Activated naive CD4-positive, alpha-beta T cell treated with anti-CD3 and anti-CD28 coated beads for 36 hours (primary cell): ENCODE measurements at regions not wholly inside any gene's neighbourhood (a gene's known extent, or its start where the extent isn't known, plus 50 kb on each side); places are given as distances from the start of the nearest gene placed in this dataset.
"Not testable (repeated sequence)": the region's sequence is repeated elsewhere in the genome, so short reads cannot be mapped to it uniquely, and the experiment has no call there.

Source experiments
- CTCF ChIA-PET: fragments of 350-600 bp; sonication (Branson Sonifier 250); formaldehyde crosslinking; loops from one replicate; lab custom pipeline; 2021; ENCODE audit warnings: antibody characterized with exemption; lab: Charles Lee
- DNase-seq: peaks from one replicate; pipeline ENCODE4 v3.0.0-alpha.2; 2020
- H3K27ac Mint-ChIP-seq: one replicate; pipeline ENCODE4 v1.8.0; 2021; ENCODE audit warnings: mild to moderate bottlenecking, mixed read lengths
- H3K27me3 Mint-ChIP-seq: one replicate; pipeline ENCODE4 v1.8.0; 2021; ENCODE audit warnings: low read depth, mixed read lengths
- H3K36me3 Mint-ChIP-seq: one replicate; pipeline ENCODE4 v1.8.0; 2021; ENCODE audit warnings: low read depth, mixed read lengths
- H3K4me1 Mint-ChIP-seq: one replicate; pipeline ENCODE4 v1.8.0; 2021; ENCODE audit warnings: low read depth, mixed read lengths
- H3K4me3 Mint-ChIP-seq: one replicate; pipeline ENCODE4 v1.8.0; 2021; ENCODE audit warnings: mild to moderate bottlenecking, moderate library complexity, mixed read lengths
- H3K9me3 Mint-ChIP-seq: one replicate; pipeline ENCODE4 v1.8.0; 2021; ENCODE audit warnings: mixed read lengths
- intact Hi-C: fragments of 100-400 bp; cut with micrococcal nuclease; formaldehyde crosslinking; loops from one replicate; pipeline ENCODE4 v1.15.1; 2023

DNA sequence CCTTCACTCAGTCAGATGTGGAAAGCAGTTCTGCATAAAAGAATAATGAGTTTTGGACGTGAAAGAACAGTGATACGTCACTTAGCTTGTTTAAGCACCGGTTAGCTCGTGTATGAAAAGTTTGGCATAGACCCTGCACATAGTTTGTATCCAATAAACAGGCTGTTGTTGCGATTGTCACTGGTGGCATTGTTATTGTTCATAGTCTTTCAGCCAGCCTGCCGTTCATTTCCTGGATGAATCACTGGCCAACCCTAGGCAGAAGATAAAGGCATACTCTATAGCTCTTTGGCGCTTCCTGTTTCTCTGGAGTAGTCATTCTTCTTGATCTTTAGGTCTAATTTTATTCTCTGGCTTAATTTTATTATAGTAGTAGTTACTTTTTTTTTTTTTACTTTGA lies 57.8 kb upstream of the ANKRD30A start:
- H3K36me3 Mint-ChIP-seq: no peaks in the 10 kb centered on the region
- no peaks in the 10 kb centered on the region for H3K27me3 Mint-ChIP-seq
- CTCF ChIA-PET: no interaction called here
- no peak overlapping the region for H3K4me3 Mint-ChIP-seq
- no peak overlapping the region for H3K27ac Mint-ChIP-seq
- DNase-seq: no peak
- intact Hi-C loops: no loop called here
- H3K4me1 Mint-ChIP-seq: no peaks in the 10 kb centered on the region
- H3K9me3 Mint-ChIP-seq: peaks cover 15% of the 10 kb centered on the region

DNA sequence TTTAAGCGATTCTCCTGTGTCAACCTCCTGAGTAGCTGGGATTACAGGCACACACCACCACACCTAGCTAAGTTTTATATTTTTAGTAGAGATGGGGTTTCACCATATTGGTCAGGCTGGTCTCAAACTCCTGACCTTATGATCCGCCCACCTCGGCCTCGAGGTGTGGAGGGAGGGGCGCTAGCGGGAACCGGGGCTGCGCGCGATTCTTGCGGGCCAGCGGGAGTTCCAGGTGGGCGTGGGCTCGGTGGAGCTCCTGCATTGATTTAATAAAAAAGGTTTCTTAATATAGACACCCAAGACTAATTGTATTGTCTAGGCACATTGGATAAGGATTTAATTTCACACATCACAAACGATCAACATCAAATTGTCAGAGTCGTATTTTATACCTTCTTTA lies 63.1 kb upstream of the ANKRD30A start:
- H3K4me3 Mint-ChIP-seq, CTCF ChIA-PET, intact Hi-C loops, DNase-seq, H3K27me3 Mint-ChIP-seq, H3K36me3 Mint-ChIP-seq, H3K9me3 Mint-ChIP-seq, H3K27ac Mint-ChIP-seq, H3K4me1 Mint-ChIP-seq: not testable (repeated sequence)

- CTCF ChIA-PET: no interaction called here
- H3K27ac Mint-ChIP-seq: no peak overlapping the region
- no peaks in the 10 kb centered on the region for H3K36me3 Mint-ChIP-seq
- H3K4me3 Mint-ChIP-seq: no peak overlapping the region
- no peak for DNase-seq
- H3K27me3 Mint-ChIP-seq: no peaks in the 10 kb centered on the region
- intact Hi-C loops: no loop called here
- H3K4me1 Mint-ChIP-seq: no peaks in the 10 kb centered on the region
- peaks cover 2% of the 10 kb centered on the region for H3K9me3 Mint-ChIP-seq
Observed at GRCh38 chr10:37057261-37057660, 68.1 kb upstream of the ANKRD30A start.

DNA sequence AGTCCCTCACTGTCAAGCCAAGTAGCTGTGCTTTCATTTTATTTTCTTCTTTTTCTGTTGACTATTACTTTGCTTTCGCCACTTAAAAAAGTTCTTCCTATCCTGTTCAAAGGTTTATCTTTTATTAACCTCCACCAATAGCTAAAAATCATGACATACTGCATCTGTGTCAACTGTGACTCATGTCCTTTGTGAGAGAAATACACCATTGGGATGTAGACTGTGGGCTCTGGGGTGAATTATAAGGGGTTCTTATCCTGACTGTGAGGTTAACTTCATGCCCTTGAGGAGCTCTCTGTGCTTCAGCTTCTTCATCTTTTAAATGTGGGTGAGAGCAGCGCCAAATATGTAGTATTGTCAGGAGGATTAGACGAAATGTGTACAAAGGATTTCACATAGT lies 71.9 kb upstream of the ANKRD30A start:
- CTCF ChIA-PET: no interaction called here
- no peaks in the 10 kb centered on the region for H3K4me1 Mint-ChIP-seq
- no peak for DNase-seq
- H3K9me3 Mint-ChIP-seq: peaks cover 5% of the 10 kb centered on the region
- no peaks in the 10 kb centered on the region for H3K36me3 Mint-ChIP-seq
- H3K27ac Mint-ChIP-seq: no peak overlapping the region
- intact Hi-C loops: no loop called here
- H3K27me3 Mint-ChIP-seq: no peaks in the 10 kb centered on the region
- no peak overlapping the region for H3K4me3 Mint-ChIP-seq

- DNase-seq, intact Hi-C loops, CTCF ChIA-PET, H3K27ac Mint-ChIP-seq, H3K36me3 Mint-ChIP-seq, H3K4me3 Mint-ChIP-seq, H3K4me1 Mint-ChIP-seq, H3K27me3 Mint-ChIP-seq: not testable (repeated sequence)
- H3K9me3 Mint-ChIP-seq: peaks cover 17% of the 10 kb centered on the region
Observed at GRCh38 chr10:37049982-37050381, 75.4 kb upstream of the ANKRD30A start.

DNA sequence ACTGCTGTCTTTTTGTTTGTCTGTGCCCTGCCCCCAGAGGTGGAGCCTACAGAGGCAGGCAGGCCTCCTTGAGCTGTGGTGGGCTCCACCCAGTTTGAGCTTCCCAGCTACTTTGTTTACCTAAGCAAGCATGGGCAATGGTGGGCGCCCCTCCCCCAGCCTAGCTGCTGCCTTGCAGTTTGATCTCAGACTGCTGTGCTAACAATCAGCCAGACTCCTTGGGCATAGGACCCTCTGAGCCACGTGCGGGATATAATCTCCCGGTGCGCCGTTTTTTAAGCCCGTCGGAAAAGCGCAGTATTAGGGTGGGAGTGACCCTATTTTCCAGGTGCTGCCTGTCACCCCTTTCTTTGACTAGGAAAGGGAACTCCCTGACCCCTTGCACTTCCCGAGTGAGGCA lies 81.1 kb upstream of the ANKRD30A start:
- H3K27ac Mint-ChIP-seq, H3K27me3 Mint-ChIP-seq, H3K4me1 Mint-ChIP-seq, intact Hi-C loops, H3K36me3 Mint-ChIP-seq, H3K4me3 Mint-ChIP-seq, DNase-seq, CTCF ChIA-PET: not testable (repeated sequence)
- peaks cover 19% of the 10 kb centered on the region for H3K9me3 Mint-ChIP-seq

DNA sequence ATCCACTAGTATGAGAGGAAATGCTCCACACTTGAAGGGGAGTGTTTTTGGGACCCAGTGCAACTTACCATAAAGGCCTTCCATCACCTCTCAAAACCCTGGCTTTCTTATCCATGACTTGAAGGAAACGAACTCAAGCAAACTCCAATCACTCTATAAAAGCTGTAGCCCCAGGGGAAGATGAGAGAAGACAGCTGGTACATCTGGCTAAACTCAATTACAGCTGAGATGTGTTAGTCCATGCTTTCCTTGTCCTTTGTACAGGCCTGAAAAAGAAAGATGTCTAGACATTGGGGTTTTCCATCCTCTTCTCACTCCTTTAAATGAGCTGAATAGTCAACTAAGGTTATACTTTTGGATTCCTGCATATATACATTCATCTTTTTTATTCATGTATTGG lies 89.5 kb upstream of the ANKRD30A start:
- Mint-ChIP-seq H3K4me1 (no peaks in the 10 kb centered on the region), H3K27ac (no peak overlapping the region), H3K4me3 (no peak overlapping the region), H3K36me3 (no peaks in the 10 kb centered on the region), H3K27me3 (no peaks in the 10 kb centered on the region), H3K9me3 (peaks cover 7% of the 10 kb centered on the region)
- CTCF ChIA-PET: no interaction called here
- intact Hi-C loops: no loop called here
- no peak for DNase-seq

- no peaks in the 10 kb centered on the region for H3K4me1 Mint-ChIP-seq
- peaks cover 9% of the 10 kb centered on the region for H3K9me3 Mint-ChIP-seq
- DNase-seq: no peak
- no peak overlapping the region for H3K27ac Mint-ChIP-seq
- H3K27me3 Mint-ChIP-seq: no peaks in the 10 kb centered on the region
- intact Hi-C loops: no loop called here
- H3K36me3 Mint-ChIP-seq: no peaks in the 10 kb centered on the region
- H3K4me3 Mint-ChIP-seq: no peak overlapping the region
- CTCF ChIA-PET: no interaction called here
Observed at GRCh38 chr10:37015498-37015897, 109.9 kb upstream of the ANKRD30A start.

DNA sequence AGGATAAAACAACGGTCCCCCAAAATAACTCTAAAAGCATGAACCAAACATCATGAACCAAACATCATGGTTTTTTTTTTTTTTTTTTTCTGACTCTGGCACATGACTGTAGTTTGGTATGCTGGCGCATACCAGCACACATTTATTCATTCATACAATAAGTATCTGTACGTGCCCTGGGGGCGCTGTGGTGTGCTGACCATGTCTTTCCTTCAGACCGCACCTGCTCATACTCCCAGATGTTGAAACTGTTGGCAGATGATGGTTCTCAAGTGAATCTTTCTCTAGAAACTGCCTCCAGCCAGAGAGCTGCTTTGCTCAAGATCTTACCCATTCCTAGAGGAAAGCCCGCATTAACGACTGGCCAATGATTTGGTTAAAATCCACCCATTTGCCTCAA lies 114.7 kb upstream of the ANKRD30A start:
- intact Hi-C loops: no loop called here
- DNase-seq: no peak
- Mint-ChIP-seq H3K27ac (no peak overlapping the region), H3K36me3 (no peaks in the 10 kb centered on the region), H3K27me3 (no peaks in the 10 kb centered on the region), H3K4me1 (no peaks in the 10 kb centered on the region), H3K9me3 (peaks cover 11% of the 10 kb centered on the region), H3K4me3 (no peak overlapping the region)
- CTCF ChIA-PET: no interaction called here

GRCh38 chr10:37008276-37008675 lies 117.1 kb upstream of the ANKRD30A start:
- H3K4me1 Mint-ChIP-seq: not testable (repeated sequence)

GRCh38 chr10:37003126-37003525 lies 122.3 kb upstream of the ANKRD30A start:
- Mint-ChIP-seq H3K4me1 (no peaks in the 10 kb centered on the region), H3K27me3 (no peaks in the 10 kb centered on the region), H3K4me3 (no peak overlapping the region), H3K36me3 (no peaks in the 10 kb centered on the region), H3K9me3 (peaks cover 2% of the 10 kb centered on the region), H3K27ac (no peak overlapping the region)
- CTCF ChIA-PET: no interaction called here
- DNase-seq: no peak
- intact Hi-C loops: no loop called here

More at GRCh38 chr10:37008276-37008675, 117.1 kb upstream of the ANKRD30A start:
- intact Hi-C loops, H3K36me3 Mint-ChIP-seq, H3K27ac Mint-ChIP-seq, H3K9me3 Mint-ChIP-seq, DNase-seq, H3K4me3 Mint-ChIP-seq, CTCF ChIA-PET, H3K27me3 Mint-ChIP-seq: not testable (repeated sequence)

- DNase-seq, H3K27ac Mint-ChIP-seq, CTCF ChIA-PET, intact Hi-C loops, H3K9me3 Mint-ChIP-seq, H3K4me1 Mint-ChIP-seq, H3K36me3 Mint-ChIP-seq, H3K27me3 Mint-ChIP-seq, H3K4me3 Mint-ChIP-seq: not testable (repeated sequence)
Observed at GRCh38 chr10:36995806-36996205, 129.6 kb upstream of the ANKRD30A start.

GRCh38 chr10:36994886-36995285 lies 130.5 kb upstream of the ANKRD30A start:
- no peaks in the 10 kb centered on the region for H3K27me3 Mint-ChIP-seq
- intact Hi-C loops: no loop called here
- CTCF ChIA-PET: no interaction called here
- no peaks in the 10 kb centered on the region for H3K36me3 Mint-ChIP-seq
- no peaks in the 10 kb centered on the region for H3K4me1 Mint-ChIP-seq
- H3K9me3 Mint-ChIP-seq: peaks cover 11% of the 10 kb centered on the region
- H3K4me3 Mint-ChIP-seq: no peak overlapping the region
- H3K27ac Mint-ChIP-seq: no peak overlapping the region
- DNase-seq: no peak

GRCh38 chr10:36989233-36989632 lies 136.2 kb upstream of the ANKRD30A start:
- CTCF ChIA-PET: interaction anchor here (0.6 kb wide), 1 partner anchor 9 kb away, joined by 3 read pairs; no protein-coding TSS in a partner anchor
- Mint-ChIP-seq H3K4me1 (no peaks in the 10 kb centered on the region), H3K27ac (no peak overlapping the region), H3K27me3 (no peaks in the 10 kb centered on the region), H3K4me3 (no peak overlapping the region), H3K9me3 (peaks cover 19% of the 10 kb centered on the region), H3K36me3 (no peaks in the 10 kb centered on the region)
- DNase-seq: no peak
- intact Hi-C loops: no loop called here
